HG02973 (cell line): ENCODE measurements at regions not wholly inside any gene's neighbourhood (a gene's known extent, or its start where the extent isn't known, plus 50 kb on each side); places are given as distances from the start of the nearest gene placed in this dataset.

Source experiments
- ATAC-seq: cut with Tn5 transposase; IDR thresholded peaks from one replicate; pipeline ENCODE4 v1.9.1; 2021; ENCODE audit warnings: moderate library complexity; ENCODE audit not compliant: unreplicated experiment

GRCh38 chr2:59566739-59567138 is 986.7 kb downstream of the BCL11A start:
- no peak for ATAC-seq

DNA sequence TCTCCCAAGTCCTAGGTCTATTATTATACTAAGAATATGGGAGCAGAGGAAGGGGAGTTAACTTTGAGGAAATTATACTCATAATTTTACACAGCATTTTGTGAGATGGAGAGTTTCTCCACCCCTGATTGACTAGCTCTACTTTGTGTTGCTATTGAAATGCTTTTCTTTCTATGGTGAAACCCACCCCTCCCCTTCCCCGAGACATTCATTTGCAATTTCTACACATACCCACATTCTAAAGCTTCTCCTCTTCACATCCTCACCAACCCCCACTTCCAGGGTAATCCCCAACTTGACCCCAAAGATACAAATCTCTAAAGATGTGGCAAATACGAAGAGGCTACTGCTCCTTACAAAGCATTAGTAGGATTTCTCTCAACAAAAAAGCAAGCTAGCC is 992.2 kb downstream of the BCL11A start:
- no peak for ATAC-seq

- no peak for ATAC-seq
Observed at GRCh38 chr2:59560769-59561168, 992.7 kb downstream of the BCL11A start.

DNA sequence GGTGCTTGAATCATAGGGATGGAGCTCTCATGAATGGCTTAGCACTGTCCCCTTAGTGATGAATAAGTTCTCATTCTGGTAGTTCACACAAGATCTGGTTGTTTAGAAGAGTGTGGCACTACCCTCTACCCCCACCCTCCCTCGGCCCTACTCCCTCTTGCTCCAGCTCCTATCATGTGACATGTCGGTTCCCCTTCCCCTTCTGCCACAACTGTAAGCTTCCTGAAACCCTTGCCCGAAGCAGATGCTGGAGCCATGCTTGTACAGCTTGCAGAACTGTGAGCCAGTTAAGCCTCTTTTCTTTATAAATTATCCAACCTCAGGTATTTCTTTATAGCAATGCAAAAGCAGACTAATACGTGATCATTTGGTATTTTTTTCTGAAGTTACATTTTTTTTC is 1012.6 kb downstream of the BCL11A start:
- ATAC-seq, result no peak

- no peak for ATAC-seq
Observed at GRCh38 chr2:59538398-59538911, 1015.0 kb downstream of the BCL11A start.

- no peak for ATAC-seq
Observed at GRCh38 chr2:59532808-59533207, 1020.6 kb downstream of the BCL11A start.

GRCh38 chr2:59530258-59530657 is 1023.2 kb downstream of the BCL11A start:
- no peak for ATAC-seq

DNA sequence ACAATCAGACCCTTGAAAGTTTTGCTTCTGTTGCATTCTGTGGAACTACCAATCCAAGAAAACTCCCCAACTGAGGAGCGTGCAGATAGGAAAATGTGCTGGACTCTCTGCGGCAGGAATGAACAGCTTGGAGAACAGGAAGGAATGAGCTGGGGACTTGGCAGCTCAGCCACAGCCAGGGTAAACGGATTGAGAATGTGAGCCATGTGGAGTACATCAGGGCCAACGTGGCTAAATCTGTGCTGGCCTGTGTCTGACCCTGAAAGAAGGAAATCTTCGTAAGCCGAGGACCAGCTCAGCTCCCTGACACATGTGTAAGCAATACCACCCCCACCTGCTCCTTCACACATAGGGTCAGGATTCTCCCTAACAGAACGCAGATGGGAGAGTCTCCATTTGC is 1023.7 kb downstream of the BCL11A start:
- no peak for ATAC-seq

DNA sequence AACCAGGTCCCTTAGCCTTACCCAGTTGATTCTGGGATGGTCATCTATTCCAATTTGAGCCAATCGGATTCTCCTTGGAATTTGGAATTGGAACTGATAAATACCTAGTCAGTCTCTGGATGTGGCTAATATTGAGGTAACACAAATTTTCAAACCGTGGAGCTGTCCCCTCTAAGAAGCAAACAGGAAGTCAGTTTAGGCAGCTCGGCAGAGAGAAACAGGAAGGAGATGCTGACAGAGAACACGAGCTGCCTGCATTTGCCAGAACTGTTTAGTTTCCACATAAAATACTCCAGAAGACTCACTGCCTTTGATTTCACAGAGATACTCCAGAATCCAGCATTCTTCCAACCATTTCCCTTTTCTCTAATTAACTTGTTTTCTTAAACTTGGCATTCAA is 1024.9 kb downstream of the BCL11A start:
- no peak for ATAC-seq

GRCh38 chr2:59502981-59503380 is 1050.5 kb downstream of the BCL11A start:
- ATAC-seq, result no peak

DNA sequence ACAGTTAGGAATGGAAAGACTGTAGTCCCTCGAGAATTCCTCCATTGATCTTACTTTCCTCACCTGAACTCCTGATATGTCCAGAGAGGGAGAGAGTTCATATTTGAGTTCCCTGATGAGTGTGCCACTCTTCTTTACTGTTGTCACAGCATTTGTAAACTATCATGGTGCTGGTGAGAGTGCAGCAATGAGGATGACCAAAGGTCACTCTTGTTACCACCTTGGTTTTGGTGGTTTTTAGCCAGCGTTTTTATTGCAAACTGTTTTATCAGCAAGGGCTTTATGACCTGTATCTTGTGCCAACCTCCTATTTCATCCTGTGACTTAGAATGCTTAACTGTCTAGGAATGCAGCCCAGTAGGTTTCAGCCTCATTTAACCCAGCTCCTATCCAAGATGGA is 1062.5 kb downstream of the BCL11A start:
- no peak for ATAC-seq

DNA sequence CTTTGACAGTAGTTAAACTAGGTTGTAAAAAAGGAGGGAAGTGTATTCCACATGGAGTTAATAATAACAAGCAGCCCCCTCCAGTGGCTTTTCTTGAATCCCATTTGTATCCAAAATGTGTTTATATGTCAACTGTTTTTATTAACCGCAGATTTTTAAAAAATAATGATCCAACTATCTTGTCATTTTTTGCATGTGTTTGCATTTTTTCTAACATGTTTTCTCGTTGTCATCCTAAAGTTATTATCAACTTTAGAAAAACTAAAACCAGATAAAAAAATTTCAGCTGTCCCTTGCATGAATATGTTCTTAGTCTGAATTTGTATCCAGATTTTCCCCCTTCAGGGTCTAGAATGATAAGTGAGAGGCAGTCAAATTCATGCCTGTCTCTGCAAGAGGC is 1063.3 kb downstream of the BCL11A start:
- no peak for ATAC-seq

DNA sequence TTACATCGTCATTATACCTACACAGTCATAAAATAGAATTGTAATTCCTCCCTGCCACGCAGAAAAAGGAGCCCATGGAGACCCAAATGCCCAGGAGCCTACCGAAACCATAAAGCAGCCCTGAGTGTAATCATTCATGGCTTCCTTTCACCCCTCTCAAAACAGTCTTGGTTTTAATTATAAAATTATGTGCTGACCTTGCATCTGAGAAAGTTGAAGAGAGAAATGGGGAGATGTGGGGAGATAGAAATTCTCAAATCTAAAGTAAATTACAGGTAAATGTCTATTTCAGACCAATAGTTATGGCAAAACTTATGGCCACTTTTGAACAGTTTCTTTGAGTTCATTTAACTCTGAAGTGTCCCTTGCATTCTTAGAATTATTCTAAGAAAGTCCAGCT is 1068.8 kb downstream of the BCL11A start:
- ATAC-seq, result no peak

- ATAC-seq, result no peak
Observed at GRCh38 chr2:59463426-59463825, 1090.0 kb downstream of the BCL11A start.

DNA sequence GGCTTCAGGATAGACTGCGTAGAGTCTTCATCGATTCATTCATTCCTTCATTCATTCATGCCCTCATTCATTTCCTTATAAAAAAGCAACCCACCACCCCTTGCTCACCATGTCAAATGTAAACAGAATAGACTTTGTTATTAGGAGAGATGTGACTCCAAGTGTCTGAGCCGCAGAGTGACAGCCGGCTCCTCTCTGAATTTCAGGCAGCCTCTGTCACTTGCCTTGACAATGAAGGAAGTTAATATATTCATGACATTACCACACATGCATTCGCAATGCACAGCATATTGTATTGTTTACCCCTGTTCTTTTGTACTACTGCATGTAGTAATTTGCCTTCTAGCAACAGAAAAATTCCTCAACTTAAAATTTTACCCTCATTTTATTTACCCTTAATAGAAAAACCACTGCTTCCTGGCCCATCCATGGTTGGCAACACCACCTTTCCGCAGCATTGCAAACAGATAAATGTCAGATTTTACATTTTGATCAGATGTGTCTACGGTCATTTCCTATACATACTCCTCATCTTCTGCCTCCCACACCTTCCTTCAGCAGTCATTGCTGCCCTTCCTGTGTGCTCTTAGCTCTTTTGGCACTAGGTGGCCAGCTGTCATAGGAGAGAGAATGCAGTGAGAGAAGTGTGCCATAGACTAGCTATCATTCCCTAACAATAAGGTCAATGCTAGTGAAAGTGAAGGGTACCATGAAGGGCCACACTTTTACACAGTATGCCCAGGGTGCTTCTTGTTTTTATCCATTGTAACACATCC is 1090.8 kb downstream of the BCL11A start:
- ATAC-seq, result no peak

DNA sequence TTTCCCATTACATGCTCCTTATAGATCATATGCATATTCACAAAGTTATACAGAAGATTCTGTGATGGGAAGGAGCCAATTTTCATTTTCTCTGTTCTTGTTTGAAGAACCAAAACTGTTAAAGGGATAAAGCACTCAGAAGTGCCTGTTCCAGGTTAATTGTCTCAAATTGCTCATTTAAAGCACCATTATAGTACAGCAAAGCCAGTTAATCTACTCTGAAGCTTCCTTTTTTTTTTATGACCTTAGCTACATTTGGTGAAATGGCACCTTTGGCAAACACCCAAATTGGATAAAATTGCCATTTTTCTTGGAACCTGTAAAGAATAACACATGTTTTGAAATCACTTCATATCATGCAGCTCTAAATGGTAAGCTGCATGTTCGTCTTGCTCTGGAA is 1092.3 kb downstream of the BCL11A start:
- ATAC-seq, result no peak

- ATAC-seq, result no peak
Observed at GRCh38 chr2:59458800-59459199, 1094.7 kb downstream of the BCL11A start.

- no peak for ATAC-seq
Observed at GRCh38 chr2:59456285-59456684, 1097.2 kb downstream of the BCL11A start.

DNA sequence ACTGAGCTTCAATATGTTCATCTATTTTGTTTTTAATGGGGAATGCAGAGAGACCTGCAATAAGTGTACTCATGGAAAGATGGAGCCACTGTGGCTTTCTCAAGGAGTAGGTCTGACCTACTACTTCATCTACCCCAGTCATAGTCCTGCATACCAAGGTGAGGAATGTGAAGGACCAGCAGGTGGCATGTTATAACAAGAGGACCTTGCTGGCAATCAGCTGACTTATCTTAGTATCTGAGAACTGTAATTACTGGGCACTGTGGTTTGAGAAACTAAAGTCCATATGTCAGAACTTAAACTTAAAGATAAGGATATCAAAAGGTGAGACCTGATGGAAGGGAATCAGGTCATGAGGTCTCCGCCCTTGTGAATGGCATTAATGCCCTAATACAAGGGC is 1104.2 kb downstream of the BCL11A start:
- ATAC-seq, result no peak

DNA sequence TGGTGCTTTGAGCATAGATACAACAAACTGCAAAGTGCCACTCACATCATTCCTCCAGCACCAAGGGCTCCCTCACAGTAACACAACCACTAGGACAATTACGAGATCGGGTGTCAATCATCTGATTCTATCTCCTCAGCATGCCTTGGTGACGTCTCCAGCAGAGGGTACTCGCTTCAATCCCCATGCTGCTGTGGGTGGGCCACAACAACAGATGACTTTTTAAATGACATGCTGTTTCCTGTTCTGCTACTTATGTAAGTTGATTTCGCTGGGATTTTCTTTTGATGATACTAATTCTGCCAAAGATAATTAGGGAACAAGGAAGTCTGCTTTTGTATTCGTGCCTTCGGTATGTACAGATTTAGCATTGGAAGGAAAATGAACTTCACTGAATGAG is 1113.0 kb downstream of the BCL11A start:
- no peak for ATAC-seq

GRCh38 chr2:59435635-59436034 is 1117.8 kb downstream of the BCL11A start:
- no peak for ATAC-seq

DNA sequence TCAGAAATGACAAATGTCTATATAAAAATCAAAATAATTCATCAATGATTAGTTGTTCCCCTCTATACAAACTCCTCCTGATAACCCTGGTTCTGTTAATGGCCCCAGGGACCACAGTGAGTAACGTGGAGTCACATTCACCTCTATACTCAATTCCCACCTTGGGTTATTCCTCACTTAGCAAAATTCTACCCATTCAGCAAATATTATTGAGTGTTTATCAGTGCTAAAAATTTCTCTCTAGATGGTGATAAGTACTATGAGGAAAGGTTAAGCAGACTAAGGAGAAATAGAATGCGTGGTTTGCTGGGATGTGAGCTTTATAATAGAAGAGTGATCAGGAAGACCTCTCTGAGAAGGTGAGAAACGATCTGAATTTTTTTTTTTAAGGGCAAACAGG is 1124.5 kb downstream of the BCL11A start:
- ATAC-seq, result no peak

- ATAC-seq, result no peak
Observed at GRCh38 chr2:59427980-59428379, 1125.5 kb downstream of the BCL11A start.
